Endodermal cell (in vitro differentiated cells): ENCODE measurements at regions not wholly inside any gene's neighbourhood (a gene's known extent, or its start where the extent isn't known, plus 50 kb on each side); places are given as distances from the start of the nearest gene placed in this dataset.

Source experiments
- DNase-seq: peaks from one replicate; pipeline ENCODE4 v3.0.0-alpha.2; 2017
- H3K27ac ChIP-seq: 2 replicates; pipeline ENCODE4 v1.5.1; 2013; ENCODE audit warnings: mild to moderate bottlenecking, low read depth, low read length, moderate library complexity
- H3K27me3 ChIP-seq: 2 replicates; pipeline ENCODE4 v1.6.1; 2013; ENCODE audit warnings: mild to moderate bottlenecking, low read length, moderate library complexity; ENCODE audit not compliant: insufficient read depth, control insufficient read depth, poor library complexity, severe bottlenecking
- H3K36me3 ChIP-seq: 2 replicates; pipeline ENCODE4 v1.7.0; 2013; ENCODE audit warnings: mild to moderate bottlenecking, low read length, moderate library complexity; ENCODE audit not compliant: control insufficient read depth, insufficient read depth
- H3K4me1 ChIP-seq: one replicate; pipeline ENCODE4 v1.7.0; 2013; ENCODE audit warnings: low read length; ENCODE audit not compliant: control insufficient read depth, insufficient read depth
- H3K4me3 ChIP-seq: 2 replicates; pipeline ENCODE4 v1.5.1; 2013; ENCODE audit warnings: mild to moderate bottlenecking, low read length, moderate library complexity
- H3K9ac ChIP-seq: 2 replicates; pipeline ENCODE4 v1.6.1; 2013; ENCODE audit warnings: mild to moderate bottlenecking, low read length, moderate library complexity; ENCODE audit not compliant: poor library complexity, severe bottlenecking; ENCODE audit errors: extremely low read depth
- H3K9me3 ChIP-seq: 2 replicates; pipeline ENCODE4 v1.6.1; 2013; ENCODE audit warnings: mild to moderate bottlenecking, low read length, moderate library complexity; ENCODE audit not compliant: control insufficient read depth
- H3K27ac Mint-ChIP-seq: 2 replicates; pipeline ENCODE4 v1.8.0; 2020; ENCODE audit warnings: mixed read lengths
- H3K27me3 Mint-ChIP-seq: 2 replicates; pipeline ENCODE4 v1.8.0; 2021; ENCODE audit warnings: mild to moderate bottlenecking, mixed read lengths; ENCODE audit not compliant: insufficient read depth
- H3K36me3 Mint-ChIP-seq: 2 replicates; pipeline ENCODE4 v1.8.0; 2020; ENCODE audit warnings: low read depth, mixed read lengths
- H3K4me1 Mint-ChIP-seq: 2 replicates; pipeline ENCODE4 v1.8.0; 2020; ENCODE audit warnings: mixed read lengths
- H3K4me3 Mint-ChIP-seq: 2 replicates; pipeline ENCODE4 v1.8.0; 2020; ENCODE audit warnings: mild to moderate bottlenecking, moderate library complexity, mixed read lengths
- H3K9me3 Mint-ChIP-seq: 2 replicates; pipeline ENCODE4 v1.8.0; 2020; ENCODE audit warnings: mild to moderate bottlenecking, mixed read lengths
- CTCF ChIP-seq: fragments of 200-600 bp; sonication (generic); conservative IDR thresholded peaks from 2 replicates; pipeline ENCODE4 v1.5.0; 2021; ENCODE audit warnings: antibody characterized with exemption, mild to moderate bottlenecking
- WGBS, 2 experiments: methylation state at CpG; one replicate each; pipeline versions ENCODE4 v1.1.5 to v1.1.7; 2013; ENCODE audit warnings: missing lambda C conversion rate in 2 of 2, mixed read lengths in 1 of 2; ENCODE audit not compliant: insufficient coverage in 1 of 2, insufficient read length in 1 of 2; 5-methylcytosine and 5-hydroxymethylcytosine counted together

- Histone ChIP-seq H3K9ac (no peak overlapping the region), H3K4me3 (no peak overlapping the region), H3K9me3 (no peaks in the 10 kb centered on the region), H3K27me3 (no peaks in the 10 kb centered on the region), H3K27ac (no peak overlapping the region), H3K4me1 (no peaks in the 10 kb centered on the region), H3K36me3 (no peaks in the 10 kb centered on the region)
- 91 to 94% methylated on average over 2 to 4 of the region's 4 CpGs for WGBS, 2 experiments
- TF ChIP-seq CTCF, result no peak
- H3K4me1 Mint-ChIP-seq, result no peaks in the 10 kb centered on the region
- no peaks in the 10 kb centered on the region for H3K36me3 Mint-ChIP-seq
- no peak overlapping the region for H3K27ac Mint-ChIP-seq
- H3K4me3 Mint-ChIP-seq, result no peak overlapping the region
- peak; percentile 17 for DNase-seq
- no peaks in the 10 kb centered on the region for H3K27me3 Mint-ChIP-seq
- no peaks in the 10 kb centered on the region for H3K9me3 Mint-ChIP-seq
These were observed 106.0 kb downstream of the BMS1 start for GRCh38 chr10:42888504-42889095.

- DNase-seq, result no peak
- Mint-ChIP-seq H3K9me3 (peaks cover 43% of the 10 kb centered on the region), H3K27ac (no peak overlapping the region), H3K36me3 (peaks cover 2% of the 10 kb centered on the region), H3K4me1 (no peaks in the 10 kb centered on the region), H3K27me3 (peaks cover 22% of the 10 kb centered on the region), H3K4me3 (no peak overlapping the region)
- 86% methylated on average over 7 of the region's 7 CpGs; no CpG with 5 or more reads in 1 of the 2 experiments for WGBS, 2 experiments
- no peaks in the 10 kb centered on the region for H3K27me3 ChIP-seq
- H3K4me1 ChIP-seq, result no peaks in the 10 kb centered on the region
- no peak for TF ChIP-seq CTCF
- no peak overlapping the region for H3K27ac ChIP-seq
- H3K4me3 ChIP-seq, result no peak overlapping the region
- H3K9me3 ChIP-seq, result peaks cover 8% of the 10 kb centered on the region
- no peak overlapping the region for H3K9ac ChIP-seq
- no peaks in the 10 kb centered on the region for H3K36me3 ChIP-seq
These were observed 114.1 kb downstream of the BMS1 start for GRCh38 chr10:42896735-42897134.

GRCh38 chr10:42898037-42898960 lies 115.7 kb downstream of the BMS1 start:
- Mint-ChIP-seq H3K4me1 (no peaks in the 10 kb centered on the region), H3K4me3 (no peak overlapping the region), H3K9me3 (peaks cover 52% of the 10 kb centered on the region), H3K27me3 (peaks cover 22% of the 10 kb centered on the region), H3K27ac (no peak overlapping the region), H3K36me3 (peaks cover 2% of the 10 kb centered on the region)
- Histone ChIP-seq H3K9me3 (peaks cover 15% of the 10 kb centered on the region), H3K4me1 (no peaks in the 10 kb centered on the region), H3K9ac (no peak overlapping the region), H3K27me3 (no peaks in the 10 kb centered on the region), H3K27ac (no peak overlapping the region), H3K4me3 (no peak overlapping the region), H3K36me3 (no peaks in the 10 kb centered on the region)
- no peak for TF ChIP-seq CTCF
- DNase-seq, result no peak
- 90 to 94% methylated on average over 32 to 83 of the region's 83 CpGs for WGBS, 2 experiments
